IPS-11a (cell line): ENCODE measurements at regions not wholly inside any gene's neighbourhood (a gene's known extent, or its start where the extent isn't known, plus 50 kb on each side); places are given as distances from the start of the nearest gene placed in this dataset.

Source experiments
- H3K4me3 ChIP-seq: one replicate; pipeline ENCODE4 v1.5.1; 2013; ENCODE audit warnings: low read depth, low read length, control low read depth

DNA sequence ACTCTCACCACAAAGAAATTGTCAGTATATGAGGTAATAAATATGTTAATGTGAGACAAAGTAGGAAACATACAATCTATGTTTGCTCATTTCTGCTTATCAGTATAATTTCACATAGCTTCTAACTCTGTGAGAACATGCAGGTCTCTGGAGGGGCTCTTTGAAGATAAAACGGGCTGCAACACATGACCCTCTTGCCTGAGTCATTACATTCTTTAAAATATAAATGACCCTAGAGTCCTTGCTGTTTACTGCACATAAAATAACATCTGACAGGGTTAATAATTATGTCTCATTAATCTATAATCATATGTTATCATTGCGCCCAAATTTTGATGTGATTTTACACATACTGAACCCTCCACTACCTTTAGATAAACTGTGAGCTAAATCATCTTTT is 681.5 kb downstream of the ARAP2 start:
- H3K4me3 ChIP-seq: no peak overlapping the region

DNA sequence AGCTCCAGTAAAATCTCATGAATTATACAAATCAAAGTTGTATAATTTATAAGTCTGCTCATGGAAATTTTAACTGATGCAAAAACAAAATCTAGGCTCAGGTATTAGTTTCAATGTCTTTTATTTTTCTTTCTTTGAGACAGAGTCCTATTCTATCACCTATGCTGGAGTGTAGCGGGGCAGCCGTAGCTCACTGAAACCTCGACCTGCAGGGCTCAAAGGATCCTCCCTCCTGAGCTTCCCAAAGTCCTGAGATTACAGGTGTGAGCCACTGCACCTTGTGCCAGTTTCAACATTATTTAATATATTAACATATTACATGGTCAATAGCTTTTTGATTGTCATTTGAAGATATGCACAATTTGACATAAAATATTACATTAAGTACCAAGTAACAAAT is 678.7 kb downstream of the ARAP2 start:
- no peak overlapping the region for H3K4me3 ChIP-seq

DNA sequence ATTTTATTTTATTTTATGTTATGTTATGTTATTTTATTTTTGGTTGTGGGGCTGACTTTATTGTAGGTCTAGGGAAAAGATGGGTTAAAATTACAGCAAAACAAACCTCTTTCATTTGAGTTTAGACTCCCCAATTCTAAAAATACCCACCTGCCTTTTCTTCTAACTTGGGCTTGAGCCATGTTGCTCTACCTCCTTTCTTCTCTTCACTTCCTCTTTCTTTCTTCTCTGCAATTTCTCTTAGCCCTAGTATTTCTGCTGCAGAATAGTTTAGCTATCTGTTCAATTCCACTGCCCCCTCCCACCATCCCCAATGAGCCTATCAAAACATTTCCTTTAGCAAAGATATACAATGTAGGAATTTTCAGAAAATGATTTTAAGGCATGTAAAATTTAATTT is 653.3 kb downstream of the ARAP2 start:
- H3K4me3 ChIP-seq: no peak overlapping the region

DNA sequence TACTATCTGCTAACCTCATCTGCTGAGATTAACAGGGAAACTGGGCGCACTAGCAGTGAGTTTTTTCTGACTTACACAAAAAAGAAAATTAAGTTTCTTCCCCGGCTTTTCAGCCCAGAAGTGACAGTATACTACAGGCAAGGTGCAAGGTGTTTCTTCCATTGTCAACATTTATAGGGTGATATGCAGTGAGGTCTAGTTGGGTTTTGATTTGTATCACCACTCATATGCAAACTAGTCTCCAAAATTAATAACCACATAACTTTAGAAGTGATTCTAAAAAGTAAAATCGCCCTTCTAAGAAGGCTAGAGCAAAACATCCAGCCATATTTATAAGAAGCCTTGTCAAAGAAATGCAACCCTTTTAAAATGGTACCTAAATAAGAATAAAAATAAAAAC is 640.1 kb downstream of the ARAP2 start:
- H3K4me3 ChIP-seq: no peak overlapping the region

DNA sequence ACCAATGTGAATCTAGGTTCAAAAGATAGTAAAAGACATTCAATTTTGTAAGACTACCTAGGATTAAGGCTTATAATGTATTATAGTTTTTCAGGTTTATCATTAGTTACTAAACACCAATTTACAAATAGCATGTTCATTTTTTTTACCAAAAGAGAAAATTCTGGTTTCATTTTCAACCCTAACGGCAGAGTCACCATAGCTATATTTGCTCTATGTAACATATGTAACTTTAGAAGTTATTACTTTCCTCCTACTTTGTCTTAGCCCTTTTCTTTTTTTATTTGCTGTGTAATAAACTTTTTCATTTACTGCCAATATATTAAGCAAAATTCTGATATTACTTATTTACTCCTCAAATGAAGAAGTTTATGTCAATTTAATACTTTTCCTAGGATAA is 639.6 kb downstream of the ARAP2 start:
- no peak overlapping the region for H3K4me3 ChIP-seq

DNA sequence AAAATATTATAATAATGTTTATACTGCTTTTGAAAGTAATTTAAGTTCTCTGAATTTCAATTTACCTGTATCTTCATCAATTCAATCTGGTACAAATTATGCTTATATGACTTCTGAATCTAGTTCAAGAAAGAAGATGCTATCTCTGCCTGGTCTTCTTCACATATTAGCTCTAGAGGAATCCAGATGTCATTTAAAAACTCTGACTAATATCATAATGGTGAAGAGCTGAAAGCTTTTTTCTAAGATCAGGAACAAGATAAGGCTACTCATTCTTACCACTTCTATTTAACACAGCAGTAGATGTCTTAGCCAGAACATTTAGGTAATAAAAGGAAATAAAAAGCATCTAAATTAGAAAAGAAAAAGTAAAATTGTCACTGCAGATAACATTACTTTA is 636.1 kb downstream of the ARAP2 start:
- no peak overlapping the region for H3K4me3 ChIP-seq

DNA sequence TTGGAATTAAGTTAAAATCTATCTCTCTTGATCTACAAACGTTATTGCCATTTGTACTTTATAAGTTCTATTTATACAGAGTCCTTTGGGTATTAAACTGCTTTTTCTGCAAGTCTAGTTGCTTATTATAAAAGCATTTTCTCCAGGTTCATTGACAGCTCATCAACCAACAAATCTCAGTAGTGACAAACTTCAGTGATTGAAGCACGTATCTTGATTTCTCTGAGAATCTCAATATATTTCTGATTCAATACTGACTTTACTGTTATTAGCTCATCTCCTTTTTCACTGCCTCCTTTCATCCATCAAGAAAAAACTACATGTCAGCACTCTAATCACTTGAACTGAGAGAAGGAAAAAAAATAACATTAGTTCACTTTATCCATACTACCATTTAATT is 630.2 kb downstream of the ARAP2 start:
- no peak overlapping the region for H3K4me3 ChIP-seq

DNA sequence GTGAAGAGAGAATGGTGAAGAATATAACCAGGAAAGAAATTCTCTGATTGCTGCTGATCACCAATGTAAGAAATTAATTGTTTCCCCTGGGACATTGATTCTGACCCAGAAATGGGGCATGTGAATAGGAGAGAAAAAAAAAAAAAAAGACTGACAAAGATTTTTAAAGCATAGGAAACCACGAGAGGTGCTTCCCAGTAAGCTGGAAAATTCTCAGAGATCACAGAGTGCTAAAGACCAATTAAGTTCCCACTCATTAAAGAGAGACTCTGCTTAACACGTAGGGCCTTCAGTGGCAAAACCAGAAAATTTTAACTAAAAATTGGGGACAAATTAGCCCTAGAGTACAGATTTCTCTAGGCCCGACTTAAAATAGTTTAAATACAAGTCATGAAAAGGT is 604.4 kb downstream of the ARAP2 start:
- H3K4me3 ChIP-seq: no peak overlapping the region

DNA sequence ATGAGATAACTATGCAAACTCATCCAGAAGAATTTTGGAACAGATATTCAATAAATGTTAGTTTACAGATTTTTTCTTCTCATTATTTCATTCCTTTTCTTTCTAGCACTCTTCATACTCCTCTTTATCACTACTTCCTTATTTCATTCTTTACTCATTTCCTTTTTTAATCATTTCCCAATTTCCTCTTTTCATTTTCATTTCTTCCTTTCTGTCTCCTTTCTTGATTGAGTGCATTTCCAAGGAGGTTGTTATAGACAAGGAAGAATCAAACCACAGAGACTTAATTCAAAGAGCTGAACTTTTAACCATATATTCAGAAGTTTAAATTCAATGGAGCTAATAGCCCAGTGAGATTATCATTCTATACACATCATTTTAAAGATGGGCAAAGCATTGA is 600.7 kb downstream of the ARAP2 start:
- H3K4me3 ChIP-seq: no peak overlapping the region

DNA sequence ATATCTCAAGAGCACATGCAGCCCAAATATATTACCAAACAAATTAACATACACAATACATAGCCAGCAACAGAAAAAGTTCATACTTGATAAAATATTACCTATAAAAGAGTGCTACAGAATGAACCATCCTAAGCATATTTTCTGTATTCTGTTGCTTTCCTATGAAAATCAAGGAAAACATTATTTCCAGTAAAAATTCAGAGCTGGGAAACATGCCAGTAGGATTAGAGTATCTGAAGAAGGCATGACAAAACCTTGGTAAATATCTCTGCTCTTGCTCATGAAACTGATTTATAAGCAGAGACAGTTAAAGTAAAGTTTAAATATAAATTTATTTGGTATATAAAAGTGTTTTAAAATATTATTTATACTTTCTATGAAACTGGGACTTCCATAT is 599.7 kb downstream of the ARAP2 start:
- no peak overlapping the region for H3K4me3 ChIP-seq

DNA sequence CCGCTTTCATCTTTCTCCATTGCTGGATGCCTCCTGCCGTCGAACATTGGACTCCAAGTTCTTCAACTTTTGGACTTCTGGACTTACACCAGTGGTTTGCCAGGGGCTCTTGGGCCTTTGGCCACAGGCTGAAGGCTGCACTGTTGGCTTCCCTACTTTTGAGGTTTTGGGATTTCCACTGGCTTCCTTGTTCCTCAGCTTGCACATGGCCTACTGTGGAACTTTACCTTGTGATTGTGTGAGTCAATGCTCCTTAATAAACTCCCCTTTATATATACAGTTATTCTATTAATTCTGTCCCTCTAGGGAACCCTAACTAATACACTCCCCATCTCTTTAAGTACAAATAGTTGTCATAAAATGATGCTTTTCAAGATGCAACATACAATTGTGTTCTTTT is 595.3 kb downstream of the ARAP2 start:
- no peak overlapping the region for H3K4me3 ChIP-seq

DNA sequence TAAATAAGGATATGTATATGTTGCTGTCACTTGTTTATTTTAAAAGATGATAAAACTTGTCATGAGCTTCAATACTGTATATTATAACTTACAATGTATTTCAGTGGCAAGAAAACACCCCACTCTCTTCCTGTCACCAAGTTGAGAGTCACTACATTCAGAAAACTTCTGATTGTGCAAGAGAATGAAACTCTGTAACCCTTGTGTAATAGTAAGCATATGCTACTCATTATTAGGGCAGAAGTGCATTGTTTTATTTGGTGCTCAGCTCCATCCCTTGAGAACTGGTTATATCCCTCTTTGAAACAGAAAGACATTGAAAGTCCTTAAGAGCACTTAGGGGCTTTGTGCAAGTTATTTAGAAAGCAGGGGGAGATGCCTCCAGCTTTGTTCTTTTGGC is 594.5 kb downstream of the ARAP2 start:
- no peak overlapping the region for H3K4me3 ChIP-seq

DNA sequence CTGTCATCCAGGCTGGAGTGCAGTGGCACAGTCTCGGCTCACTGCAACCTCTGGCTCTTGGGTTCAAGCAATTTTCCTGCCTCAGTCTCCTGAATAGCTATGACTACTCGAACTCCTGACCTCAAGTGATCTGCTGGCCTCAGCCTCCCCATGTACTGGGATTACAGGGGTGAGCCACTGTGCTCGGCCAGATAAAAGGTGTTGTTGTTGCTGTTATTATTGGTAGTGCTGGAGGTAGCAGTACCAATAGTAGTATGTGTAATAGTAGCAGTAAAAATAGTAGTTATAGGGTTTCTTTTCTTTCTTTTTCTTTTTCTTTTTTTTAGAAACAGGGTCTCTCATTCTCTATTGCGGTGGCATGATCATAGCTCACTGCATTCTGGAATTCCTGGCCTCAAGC is 592.1 kb downstream of the ARAP2 start:
- H3K4me3 ChIP-seq: no peak overlapping the region

DNA sequence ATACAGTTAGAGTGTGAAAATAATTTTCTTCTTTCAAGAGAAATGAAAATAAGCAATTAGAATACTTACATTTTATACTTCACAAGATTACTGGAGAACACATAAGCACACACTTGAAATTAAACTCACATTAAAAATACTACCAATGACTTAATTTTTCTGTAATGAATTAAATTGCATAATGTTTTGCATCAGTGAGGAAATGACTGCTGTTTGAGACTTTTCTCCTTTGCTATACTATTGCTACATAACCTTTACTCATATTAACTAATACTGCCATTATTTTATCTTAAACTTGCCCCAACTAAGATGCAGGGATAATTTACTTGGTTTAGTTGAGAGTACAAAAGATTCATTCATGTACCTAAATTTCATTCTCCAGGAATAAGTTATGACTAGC is 590.9 kb downstream of the ARAP2 start:
- H3K4me3 ChIP-seq: no peak overlapping the region

DNA sequence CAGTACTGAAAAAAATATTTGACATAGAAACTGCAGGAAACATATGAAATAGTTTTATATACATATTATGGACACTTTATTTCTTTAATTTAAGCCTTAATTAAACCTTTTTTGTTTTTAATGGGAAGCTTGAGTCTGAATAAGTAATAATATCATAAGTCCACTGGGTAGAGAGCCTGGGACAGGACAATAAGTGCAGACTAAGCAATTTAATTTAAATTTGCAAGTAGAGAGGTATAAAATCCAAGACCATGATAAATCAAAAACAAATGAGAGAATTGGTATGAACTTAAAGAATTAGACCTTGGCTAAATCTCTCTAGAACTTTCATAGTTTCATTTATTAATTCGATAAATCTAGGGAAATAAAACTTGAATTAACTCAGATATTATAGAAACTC is 571.2 kb downstream of the ARAP2 start:
- no peak overlapping the region for H3K4me3 ChIP-seq

DNA sequence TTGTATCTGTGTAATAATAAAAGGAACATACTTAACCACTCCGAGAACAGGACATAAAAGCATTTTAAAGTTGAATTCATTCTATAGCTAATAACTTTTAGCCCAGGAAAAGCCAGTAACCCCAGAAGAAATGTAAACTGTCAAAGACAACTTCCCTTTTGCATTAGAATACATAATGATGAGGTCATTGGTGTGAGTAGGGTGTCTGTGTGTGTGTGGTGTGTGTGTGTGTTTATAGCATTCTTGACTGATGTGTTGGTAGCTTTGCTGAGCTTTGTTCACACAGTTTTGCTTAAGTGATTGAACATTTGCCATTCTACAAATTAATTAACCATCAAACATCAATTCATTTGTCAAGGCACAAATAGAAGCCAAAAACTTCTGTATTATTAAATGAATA is 559.6 kb downstream of the ARAP2 start:
- no peak overlapping the region for H3K4me3 ChIP-seq

DNA sequence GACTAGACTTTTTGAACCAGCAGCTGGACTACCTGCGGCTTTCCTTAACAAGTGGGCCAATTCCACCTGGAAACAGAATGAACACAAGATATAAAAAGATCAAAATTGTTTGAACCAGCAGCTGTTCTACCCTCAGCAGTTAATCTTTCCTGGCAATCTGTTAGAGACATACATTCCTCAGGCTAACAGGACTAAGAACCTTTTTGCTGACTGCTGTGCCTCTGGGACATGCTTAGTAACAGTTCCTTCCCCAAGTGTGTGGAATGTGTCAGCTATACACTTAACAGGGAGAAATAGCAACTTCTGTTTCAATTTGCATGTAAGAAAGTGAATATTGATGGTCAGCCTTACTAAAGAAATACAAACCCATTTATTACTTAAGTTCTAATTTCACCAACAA is 554.4 kb downstream of the ARAP2 start:
- no peak overlapping the region for H3K4me3 ChIP-seq

DNA sequence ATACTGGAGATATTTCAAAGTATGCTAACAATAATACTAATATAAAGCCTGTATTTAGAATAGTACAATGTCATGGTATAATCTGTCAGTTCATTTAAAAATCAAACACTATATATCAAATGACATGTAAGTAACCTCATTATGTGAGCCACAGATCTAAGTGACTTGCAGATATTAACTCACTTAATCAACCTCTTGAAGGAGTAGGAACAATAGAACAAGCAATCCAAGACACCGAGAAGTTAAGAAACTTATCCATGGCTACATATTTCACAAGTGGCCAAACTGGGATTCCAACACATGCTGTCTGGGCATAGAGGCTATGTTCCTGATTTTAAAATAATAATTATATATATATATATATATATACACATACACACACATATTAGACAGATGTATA is 554.0 kb downstream of the ARAP2 start:
- H3K4me3 ChIP-seq: no peak overlapping the region

DNA sequence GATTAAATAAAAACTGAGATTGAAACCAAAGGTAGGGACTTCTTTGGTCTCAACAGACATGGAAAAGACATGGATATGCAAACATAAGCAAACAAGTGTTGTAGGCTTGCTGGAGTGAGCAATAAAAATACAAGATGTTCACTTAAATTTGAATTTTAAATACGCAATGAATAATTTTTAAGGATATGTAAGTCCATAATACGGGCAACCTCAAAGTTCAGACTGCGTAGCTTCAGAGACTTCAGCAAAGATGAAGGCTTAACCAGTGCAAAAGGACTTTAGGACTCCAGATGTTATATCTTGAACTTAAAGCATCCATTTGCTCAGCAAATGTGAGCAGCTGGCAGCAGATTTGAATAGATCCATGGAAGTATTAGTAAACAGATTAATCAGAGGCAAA is 549.3 kb downstream of the ARAP2 start:
- no peak overlapping the region for H3K4me3 ChIP-seq

DNA sequence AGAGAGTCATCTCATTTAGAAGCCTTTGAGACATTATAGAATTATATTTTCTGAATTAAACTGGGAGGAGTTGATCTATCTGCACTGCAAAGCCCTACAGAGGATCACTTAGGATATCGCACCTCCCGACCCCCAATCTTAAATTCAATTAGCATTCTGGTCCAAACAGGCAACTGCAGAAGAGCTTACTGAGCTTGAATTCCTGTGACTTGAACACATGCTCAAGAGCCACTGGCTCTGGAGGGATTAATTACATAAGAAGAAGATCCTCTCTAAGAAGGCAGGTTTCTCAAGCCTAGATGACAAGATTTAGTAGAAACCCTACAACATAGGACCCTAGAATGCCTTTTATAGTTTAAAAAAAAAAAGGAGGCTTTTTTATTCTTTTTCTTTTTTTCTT is 548.9 kb downstream of the ARAP2 start:
- H3K4me3 ChIP-seq: no peak overlapping the region

DNA sequence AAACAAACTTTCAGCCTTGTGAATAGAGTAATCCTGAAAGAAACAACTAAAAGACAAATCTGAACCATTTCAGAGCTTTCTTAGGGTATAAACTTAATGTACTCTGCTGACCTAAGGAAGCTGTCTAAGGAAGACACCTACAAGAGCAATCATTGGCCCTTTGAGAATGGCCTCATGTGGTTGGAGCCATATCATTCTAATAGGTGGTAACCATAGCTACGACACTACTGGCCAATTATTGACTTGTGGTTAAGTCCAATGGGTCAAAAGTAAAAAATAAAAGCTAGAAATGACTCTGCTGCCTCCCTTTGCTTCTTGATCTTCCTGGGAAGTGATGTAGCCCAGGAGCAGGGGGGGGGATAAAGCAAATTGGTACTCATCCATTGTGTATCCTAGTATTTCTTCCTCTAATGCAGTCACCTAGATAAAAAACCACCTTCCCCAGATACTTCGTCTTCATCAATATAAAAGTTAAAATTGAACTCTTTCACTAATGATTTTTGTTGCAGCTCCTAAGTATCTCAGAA is 547.0 kb downstream of the ARAP2 start:
- no peak overlapping the region for H3K4me3 ChIP-seq

DNA sequence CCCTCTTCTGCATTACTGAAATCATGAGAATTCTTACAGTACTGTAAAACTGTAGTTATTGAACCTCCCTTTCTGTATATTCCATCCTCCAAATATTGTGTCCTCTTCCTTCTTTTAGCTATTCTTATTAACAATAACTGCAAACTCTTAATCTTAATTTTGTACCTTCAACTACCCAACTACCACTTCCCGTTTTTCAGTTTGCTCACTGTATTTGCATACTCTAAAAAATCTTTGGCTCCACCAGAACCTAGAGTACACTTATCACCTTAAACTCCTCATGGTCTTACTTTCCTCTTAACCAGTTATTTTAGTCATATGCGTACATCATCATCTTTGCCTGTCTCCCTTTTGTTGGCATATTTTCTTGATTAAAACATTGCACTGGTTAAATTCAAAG is 543.7 kb downstream of the ARAP2 start:
- H3K4me3 ChIP-seq: no peak overlapping the region

DNA sequence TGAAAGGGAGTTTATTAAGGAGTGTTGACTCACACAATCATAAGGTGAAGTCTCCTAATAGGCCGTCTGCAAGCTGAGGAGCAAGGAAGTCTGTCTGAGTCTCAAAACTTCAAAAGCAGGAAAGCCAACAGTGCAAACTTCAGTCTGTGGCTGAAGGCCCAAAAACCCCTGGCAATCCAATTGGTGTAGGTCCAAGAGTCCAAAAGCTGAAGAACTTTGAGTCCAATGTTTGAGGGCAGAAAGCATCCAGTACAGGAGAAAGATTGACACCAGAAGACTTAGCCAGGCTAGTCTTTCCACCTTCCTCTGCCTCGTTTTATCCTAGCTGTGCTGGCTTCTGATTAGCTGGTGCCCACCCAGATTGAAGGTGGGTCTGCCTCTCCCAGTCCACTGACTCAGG is 535.2 kb downstream of the ARAP2 start:
- H3K4me3 ChIP-seq: no peak overlapping the region

DNA sequence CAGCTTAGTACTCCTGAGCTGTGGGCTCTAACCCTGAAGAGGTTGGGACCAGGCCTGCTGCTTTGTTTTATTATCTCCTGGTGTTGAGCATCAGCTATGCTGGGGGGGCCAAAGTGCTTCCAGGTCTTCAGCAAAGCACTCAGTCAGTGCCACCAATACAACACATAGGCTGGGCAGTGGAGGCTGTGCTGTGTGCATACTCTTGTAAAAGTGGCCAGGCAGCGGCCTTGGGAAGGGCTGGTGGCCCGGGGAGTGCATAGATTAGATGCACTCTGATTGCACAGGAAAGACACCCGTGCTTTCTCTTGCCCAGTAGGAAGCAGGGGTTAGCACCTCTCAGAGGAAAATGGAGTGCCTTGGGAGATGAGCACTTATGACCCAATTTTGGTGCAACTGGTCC is 534.0 kb downstream of the ARAP2 start:
- H3K4me3 ChIP-seq: no peak overlapping the region
